C4-2B (cell line): ENCODE measurements at regions not wholly inside any gene's neighbourhood (a gene's known extent, or its start where the extent isn't known, plus 50 kb on each side); places are given as distances from the start of the nearest gene placed in this dataset.

ENCODE experiments used
- H3K27ac ChIP-seq: fragments of 450-650 bp; 2 replicates; pipeline ENCODE4 v1.5.1; 2017
- ZFX ChIP-seq: fragments of 450-650 bp; IDR thresholded peaks from 2 replicates; pipeline ENCODE4 v1.6.1; 2017
- TF ChIP-seq, protein P1 (sequence below): fragments of 450-650 bp; conservative IDR thresholded peaks from 2 replicates; pipeline ENCODE4 v1.5.1; 2017; ENCODE audit warnings: mild to moderate bottlenecking

DNA sequence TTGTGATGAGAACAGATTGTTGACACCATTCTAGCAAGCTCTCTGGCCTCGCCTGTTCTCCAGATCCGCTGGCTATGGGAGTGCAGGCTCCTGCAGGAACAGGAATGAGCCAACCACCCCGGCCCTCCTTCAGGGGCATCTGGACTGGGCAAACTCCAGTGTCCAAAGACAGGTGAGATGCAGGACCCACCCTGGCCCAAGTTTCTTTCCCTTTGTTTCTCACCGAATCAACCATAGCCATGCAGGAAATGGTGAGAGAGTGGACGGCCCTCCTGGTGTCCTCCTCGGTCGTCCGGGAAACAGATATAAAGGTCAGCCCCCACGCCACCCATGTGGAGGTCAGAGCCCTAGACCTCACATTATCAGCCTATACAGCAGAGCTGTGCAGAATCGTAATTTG lies 108.6 kb upstream of the IRX2 start:
- H3K27ac ChIP-seq: no peak overlapping the region
- TF ChIP-seq, protein P1, sequence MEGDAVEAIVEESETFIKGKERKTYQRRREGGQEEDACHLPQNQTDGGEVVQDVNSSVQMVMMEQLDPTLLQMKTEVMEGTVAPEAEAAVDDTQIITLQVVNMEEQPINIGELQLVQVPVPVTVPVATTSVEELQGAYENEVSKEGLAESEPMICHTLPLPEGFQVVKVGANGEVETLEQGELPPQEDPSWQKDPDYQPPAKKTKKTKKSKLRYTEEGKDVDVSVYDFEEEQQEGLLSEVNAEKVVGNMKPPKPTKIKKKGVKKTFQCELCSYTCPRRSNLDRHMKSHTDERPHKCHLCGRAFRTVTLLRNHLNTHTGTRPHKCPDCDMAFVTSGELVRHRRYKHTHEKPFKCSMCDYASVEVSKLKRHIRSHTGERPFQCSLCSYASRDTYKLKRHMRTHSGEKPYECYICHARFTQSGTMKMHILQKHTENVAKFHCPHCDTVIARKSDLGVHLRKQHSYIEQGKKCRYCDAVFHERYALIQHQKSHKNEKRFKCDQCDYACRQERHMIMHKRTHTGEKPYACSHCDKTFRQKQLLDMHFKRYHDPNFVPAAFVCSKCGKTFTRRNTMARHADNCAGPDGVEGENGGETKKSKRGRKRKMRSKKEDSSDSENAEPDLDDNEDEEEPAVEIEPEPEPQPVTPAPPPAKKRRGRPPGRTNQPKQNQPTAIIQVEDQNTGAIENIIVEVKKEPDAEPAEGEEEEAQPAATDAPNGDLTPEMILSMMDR: no peak
- TF ChIP-seq ZFX: no peak

DNA sequence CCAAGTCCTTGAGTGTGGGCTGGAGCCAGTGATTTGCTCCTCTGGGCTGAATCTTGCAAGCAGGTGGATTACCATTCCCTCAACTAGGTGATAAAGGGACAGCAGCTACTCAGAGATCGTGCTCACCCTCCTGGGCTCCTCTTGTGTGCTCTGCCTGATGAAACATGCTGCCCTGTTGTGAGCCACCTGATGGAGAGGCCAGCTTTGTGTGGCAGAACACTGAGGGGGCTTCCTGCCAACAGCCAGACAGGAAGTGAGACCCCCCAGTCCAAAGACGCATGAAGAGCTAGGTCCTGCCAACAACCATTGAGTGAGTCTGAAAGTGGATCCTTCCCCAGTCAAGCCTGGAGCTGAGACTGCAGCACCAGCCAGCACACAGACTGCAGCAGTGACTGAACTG lies 106.4 kb upstream of the IRX2 start:
- no peak overlapping the region for H3K27ac ChIP-seq
- TF ChIP-seq, protein P1: no peak
- no peak for TF ChIP-seq ZFX

DNA sequence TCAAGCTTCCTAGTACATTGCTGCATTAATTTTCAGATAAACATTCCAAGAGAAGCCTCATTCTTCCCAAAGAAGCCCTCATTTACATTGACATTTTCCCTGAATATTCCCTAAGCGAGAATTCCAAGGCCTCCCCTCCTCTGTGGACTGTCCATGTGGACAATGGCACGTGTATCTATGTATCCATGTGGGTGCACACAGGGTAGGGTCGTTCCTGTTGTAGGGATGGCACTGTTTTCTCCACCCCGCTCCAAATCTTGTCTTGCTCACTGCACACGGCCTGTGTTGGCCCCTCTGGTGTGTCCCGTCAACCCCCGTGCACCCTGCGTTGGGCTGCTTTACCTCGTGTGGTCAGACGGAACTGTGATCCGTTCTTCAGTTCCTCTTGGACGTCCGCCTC lies 104.7 kb upstream of the IRX2 start:
- TF ChIP-seq, protein P1: no peak
- TF ChIP-seq ZFX: no peak
- H3K27ac ChIP-seq: no peak overlapping the region

DNA sequence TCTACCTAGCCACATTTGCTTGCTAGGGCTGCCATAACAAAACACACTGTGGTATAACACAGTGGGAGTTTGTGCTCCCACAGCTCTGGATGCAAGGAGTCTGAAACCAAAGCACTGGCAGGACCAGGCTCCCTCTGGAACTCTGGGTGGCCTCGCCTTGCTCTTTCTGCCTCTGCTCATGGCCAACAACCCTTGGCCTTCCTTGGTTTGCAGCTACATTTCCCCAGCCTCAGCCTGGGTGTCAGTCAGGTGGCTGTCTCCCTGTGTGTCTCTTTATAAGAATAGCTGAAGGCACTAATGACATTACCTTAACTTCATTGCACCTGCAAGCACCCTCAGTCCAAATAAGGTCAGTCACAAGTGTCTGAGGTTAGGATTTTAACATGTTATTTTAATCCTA lies 101.0 kb upstream of the IRX2 start:
- H3K27ac ChIP-seq: no peak overlapping the region
- TF ChIP-seq ZFX: no peak
- TF ChIP-seq, protein P1: no peak

DNA sequence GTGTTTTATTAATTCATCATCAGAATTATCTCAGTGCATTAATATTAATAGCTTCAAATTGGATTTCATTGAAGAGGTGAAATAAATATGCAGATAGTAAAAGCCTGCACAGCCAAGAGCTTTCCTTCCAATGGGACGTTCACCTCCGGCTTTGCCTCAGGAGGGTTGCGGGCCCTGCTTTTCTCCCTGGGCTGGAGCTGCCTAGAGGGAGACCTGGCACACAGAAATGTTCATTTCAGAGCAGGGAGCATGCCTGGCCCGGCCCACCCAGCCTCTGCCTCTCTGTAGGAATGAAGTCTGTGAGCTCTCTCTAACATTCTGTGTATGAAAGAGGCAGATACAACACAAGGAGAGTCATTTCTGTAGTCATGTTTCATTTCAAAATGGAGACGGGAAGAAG lies 100.4 kb upstream of the IRX2 start:
- TF ChIP-seq ZFX: no peak
- TF ChIP-seq, protein P1: no peak
- H3K27ac ChIP-seq: no peak overlapping the region

DNA sequence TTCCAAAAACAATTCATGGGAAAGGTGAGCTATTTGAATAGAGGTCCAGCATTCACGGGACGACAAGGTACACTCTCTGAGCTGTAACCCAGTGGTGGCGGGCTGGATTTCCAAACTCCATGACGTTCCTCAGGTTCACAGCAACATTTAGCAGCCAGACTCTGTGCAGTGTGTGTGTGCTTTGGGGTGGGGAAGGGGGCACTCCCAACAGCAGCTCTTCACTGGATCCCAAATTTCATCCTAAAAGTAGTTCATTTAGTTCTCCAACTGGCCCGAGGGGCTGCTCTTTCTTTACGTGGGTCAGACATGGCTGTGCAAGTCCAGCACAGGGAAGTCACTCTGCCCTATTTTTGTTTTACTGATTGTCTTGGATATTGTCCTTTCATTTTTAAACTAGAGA lies 98.0 kb upstream of the IRX2 start:
- no peak overlapping the region for H3K27ac ChIP-seq
- no peak for TF ChIP-seq ZFX
- TF ChIP-seq, protein P1: no peak

DNA sequence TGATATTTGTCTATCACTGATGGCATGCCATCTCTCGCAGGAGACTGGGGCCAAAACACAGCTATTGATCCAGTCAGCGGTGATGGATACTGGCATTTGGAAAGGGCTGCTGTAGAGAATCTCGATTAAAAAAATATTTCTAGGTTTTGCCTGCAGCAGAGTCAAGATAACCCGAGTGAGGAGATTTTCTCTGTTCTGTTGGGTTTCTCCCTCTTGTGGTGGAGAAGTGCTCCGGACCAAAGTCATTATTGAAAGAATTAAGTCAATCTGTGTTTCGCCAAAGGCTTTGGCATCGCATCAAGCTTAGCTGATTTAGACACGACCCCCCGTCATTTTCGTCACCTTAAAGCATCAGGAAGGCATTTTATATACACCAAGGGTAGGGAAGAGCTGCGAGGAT lies 97.1 kb upstream of the IRX2 start:
- no peak for TF ChIP-seq ZFX
- TF ChIP-seq, protein P1: peak; percentile 43
- no peak overlapping the region for H3K27ac ChIP-seq
